ENCODE measurements at regions not wholly inside any gene's neighbourhood (a gene's known extent, or its start where the extent isn't known, plus 50 kb on each side); places are given as distances from the start of the nearest gene placed in this dataset.
A peak's percentile ranks its signal among the peaks of the same experiment; 100 is the strongest.
"Not testable (repeated sequence)": the region's sequence is repeated elsewhere in the genome, so short reads cannot be mapped to it uniquely, and the experiment has no call there.

- Mint-ChIP-seq H3K9me3 (peaks cover 0 to 2% of the 10 kb centered on the region in 2 donors), H3K36me3 (no peaks in the 10 kb centered on the region), H3K27ac (no peak overlapping the region)
- ATAC-seq (no peak), DNase-seq (ENCODE audit: low spot score in 2 of 2) (no peak)
These were observed 121.9 kb upstream of the STK32A start for GRCh38 chr5:147112899-147113298.

- peaks cover 0 to 4% of the 10 kb centered on the region in 2 donors for H3K9me3 Mint-ChIP-seq
- no peak overlapping the region for H3K27ac Mint-ChIP-seq
- no peak for DNase-seq (ENCODE audit: low spot score in 2 of 2)
- H3K36me3 Mint-ChIP-seq = no peaks in the 10 kb centered on the region
- ATAC-seq = peak in 1 of 2 donors; percentile 58
These were observed 120.9 kb upstream of the STK32A start for GRCh38 chr5:147113967-147114366.

- peaks cover 16 to 34% of the 10 kb centered on the region in 2 donors for H3K36me3 Mint-ChIP-seq
- peaks cover 26 to 32% of the 10 kb centered on the region in 2 donors for H3K9me3 Mint-ChIP-seq
- not testable (repeated sequence) for DNase-seq (ENCODE audit: low spot score in 2 of 2); H3K27ac Mint-ChIP-seq; ATAC-seq
These were observed 95.1 kb upstream of the STK32A start for GRCh38 chr5:147139759-147140158.

GRCh38 chr5:147140558-147140957 is 94.3 kb upstream of the STK32A start:
- H3K9me3 Mint-ChIP-seq = peaks cover 26 to 32% of the 10 kb centered on the region in 2 donors
- H3K27ac Mint-ChIP-seq = no peak overlapping the region
- ATAC-seq (no peak), DNase-seq (ENCODE audit: low spot score in 2 of 2) (no peak)
- peaks cover 16 to 34% of the 10 kb centered on the region in 2 donors for H3K36me3 Mint-ChIP-seq

- peaks cover 26 to 32% of the 10 kb centered on the region in 2 donors for H3K9me3 Mint-ChIP-seq
- not testable (repeated sequence) for DNase-seq (ENCODE audit: low spot score in 2 of 2); ATAC-seq; H3K27ac Mint-ChIP-seq
- H3K36me3 Mint-ChIP-seq = peaks cover 16 to 34% of the 10 kb centered on the region in 2 donors
These were observed 93.2 kb upstream of the STK32A start for GRCh38 chr5:147141580-147141979.

GRCh38 chr5:147143215-147143614 is 91.6 kb upstream of the STK32A start:
- no peak overlapping the region for H3K27ac Mint-ChIP-seq
- ATAC-seq (no peak), DNase-seq (ENCODE audit: low spot score in 2 of 2) (no peak)
- peaks cover 9 to 26% of the 10 kb centered on the region in 2 donors for H3K36me3 Mint-ChIP-seq
- H3K9me3 Mint-ChIP-seq = peaks cover 17 to 21% of the 10 kb centered on the region in 2 donors

- no peak overlapping the region for H3K27ac Mint-ChIP-seq
- no peak for ATAC-seq
- peaks cover 0 to 7% of the 10 kb centered on the region in 2 donors for H3K36me3 Mint-ChIP-seq
- peaks cover 5 to 6% of the 10 kb centered on the region in 2 donors for H3K9me3 Mint-ChIP-seq
- no peak for DNase-seq (ENCODE audit: low spot score in 2 of 2)
These were observed 89.5 kb upstream of the STK32A start for GRCh38 chr5:147145328-147145727.

GRCh38 chr5:147148715-147149114 is 86.1 kb upstream of the STK32A start:
- ATAC-seq (no peak), DNase-seq (ENCODE audit: low spot score in 2 of 2) (no peak)
- H3K27ac Mint-ChIP-seq = no peak overlapping the region
- peaks cover 0 to 3% of the 10 kb centered on the region in 2 donors for H3K9me3 Mint-ChIP-seq
- no peaks in the 10 kb centered on the region for H3K36me3 Mint-ChIP-seq

GRCh38 chr5:147152086-147152485 is 82.7 kb upstream of the STK32A start:
- Mint-ChIP-seq H3K36me3 (no peaks in the 10 kb centered on the region), H3K9me3 (peaks cover 0 to 3% of the 10 kb centered on the region in 2 donors), H3K27ac (no peak overlapping the region)
- DNase-seq (ENCODE audit: low spot score in 2 of 2) (no peak), ATAC-seq (no peak)

- Mint-ChIP-seq H3K9me3 (peaks cover 0 to 3% of the 10 kb centered on the region in 2 donors), H3K27ac (no peak overlapping the region), H3K36me3 (no peaks in the 10 kb centered on the region)
- DNase-seq (ENCODE audit: low spot score in 2 of 2) (no peak), ATAC-seq (no peak)
These were observed 80.0 kb upstream of the STK32A start for GRCh38 chr5:147154809-147155208.

GRCh38 chr5:147156012-147156411 is 78.8 kb upstream of the STK32A start:
- no peak for ATAC-seq
- peaks cover 0 to 3% of the 10 kb centered on the region in 2 donors for H3K9me3 Mint-ChIP-seq

GRCh38 chr5:147160902-147161700 is 73.7 kb upstream of the STK32A start:
- H3K36me3 Mint-ChIP-seq = no peaks in the 10 kb centered on the region
- ATAC-seq (no peak), DNase-seq (ENCODE audit: low spot score in 2 of 2) (no peak)
- H3K9me3 Mint-ChIP-seq = no peaks in the 10 kb centered on the region
- H3K27ac Mint-ChIP-seq = no peak overlapping the region

More at GRCh38 chr5:147156012-147156411, 78.8 kb upstream of the STK32A start:
- Mint-ChIP-seq H3K36me3 (no peaks in the 10 kb centered on the region), H3K27ac (no peak overlapping the region)
- no peak for DNase-seq (ENCODE audit: low spot score in 2 of 2)

GRCh38 chr5:147162740-147163139 is 72.1 kb upstream of the STK32A start:
- DNase-seq (ENCODE audit: low spot score in 2 of 2) = no peak
- H3K9me3 Mint-ChIP-seq = no peaks in the 10 kb centered on the region
- no peak overlapping the region for H3K27ac Mint-ChIP-seq
- ATAC-seq = no peak
- H3K36me3 Mint-ChIP-seq = no peaks in the 10 kb centered on the region

- Mint-ChIP-seq H3K9me3 (no peaks in the 10 kb centered on the region), H3K27ac (no peak overlapping the region), H3K36me3 (no peaks in the 10 kb centered on the region)
- DNase-seq (ENCODE audit: low spot score in 2 of 2) (no peak), ATAC-seq (no peak)
These were observed 67.3 kb upstream of the STK32A start for GRCh38 chr5:147167529-147167928.

GRCh38 chr5:147168578-147169327 is 66.1 kb upstream of the STK32A start:
- no peak for ATAC-seq
- Mint-ChIP-seq H3K27ac (no peak overlapping the region), H3K9me3 (no peaks in the 10 kb centered on the region), H3K36me3 (no peaks in the 10 kb centered on the region)
- no peak for DNase-seq (ENCODE audit: low spot score in 2 of 2)

- ATAC-seq (no peak), DNase-seq (ENCODE audit: low spot score in 2 of 2) (no peak)
- Mint-ChIP-seq H3K27ac (no peak overlapping the region), H3K36me3 (no peaks in the 10 kb centered on the region), H3K9me3 (no peaks in the 10 kb centered on the region)
These were observed 65.4 kb upstream of the STK32A start for GRCh38 chr5:147169399-147169798.

- Mint-ChIP-seq H3K9me3 (no peaks in the 10 kb centered on the region), H3K36me3 (no peaks in the 10 kb centered on the region), H3K27ac (no peak overlapping the region)
- ATAC-seq (no peak), DNase-seq (ENCODE audit: low spot score in 2 of 2) (no peak)
These were observed 64.9 kb upstream of the STK32A start for GRCh38 chr5:147169901-147170300.
